Esophagus muscularis mucosa (tissue), 4 donors: ENCODE measurements at regions not wholly inside any gene's neighbourhood (a gene's known extent, or its start where the extent isn't known, plus 50 kb on each side); places are given as distances from the start of the nearest gene placed in this dataset.

ENCODE experiments used
- DNase-seq: peaks from one replicate; pipeline ENCODE4 v3.0.0-alpha.2; 2017; ENCODE audit errors: extremely low spot score
- H3K27ac ChIP-seq, 4 donors: fragments of 200-600 bp; sonication (generic); replicated peaks in 1 of 4; 1 replicate in 3 of 4; 2 replicates in 1 of 4; pipeline ENCODE4 v1.5.1; 2016 to 2019; ENCODE audit warnings: mild to moderate bottlenecking in 1 of 4
- H3K27me3 ChIP-seq, 4 donors: fragments of 200-600 bp; sonication (generic); one replicate each; pipeline versions ENCODE4 v1.5.1 to v1.6.0; 2016 to 2019
- H3K36me3 ChIP-seq, 4 donors: fragments of 200-600 bp; sonication (generic); one replicate each; pipeline ENCODE4 v1.5.1; 2016 to 2019
- H3K4me1 ChIP-seq, 4 donors: fragments of 200-600 bp; sonication (generic); one replicate each; pipeline ENCODE4 v1.5.1; 2016 to 2019
- H3K4me3 ChIP-seq, 4 donors: fragments of 200-600 bp; sonication (generic); 1 replicate in 2 of 4; 2 replicates in 2 of 4; pipeline ENCODE4 v1.5.1; 2016 to 2019; ENCODE audit warnings: mild to moderate bottlenecking in 4 of 4, moderate library complexity in 1 of 4
- H3K9me3 ChIP-seq, 4 donors: fragments of 200-600 bp; sonication (generic); 1 replicate in 3 of 4; 2 replicates in 1 of 4; pipeline ENCODE4 v1.5.1; 2016 to 2019
- EP300 ChIP-seq: sonication (generic); formaldehyde crosslinking; IDR thresholded peaks from one replicate; pipeline ENCODE4 v1.6.1; 2017; ENCODE audit warnings: antibody characterized with exemption
- POLR2A ChIP-seq: fragments of 450-650 bp; IDR thresholded peaks from one replicate; pipeline ENCODE4 v1.6.1; 2017; ENCODE audit warnings: antibody characterized with exemption, moderate library complexity, mild to moderate bottlenecking, low read depth
- POLR2AphosphoS5 ChIP-seq, 2 donors: sonication (generic); formaldehyde crosslinking; IDR thresholded peaks; one replicate each; pipeline ENCODE4 v1.6.1; 2017; ENCODE audit warnings: antibody characterized with exemption in 2 of 2
- WGBS: methylation state at CpG from one replicate; pipeline ENCODE4 v1.1.5; 2018; 5-methylcytosine and 5-hydroxymethylcytosine counted together
- intact Hi-C: fragments of 100-400 bp; cut with DNase I; formaldehyde crosslinking; loops from one replicate; pipeline ENCODE4 v1.15.1; 2023
- TF ChIP-seq, protein P1 (sequence below), 3 experiments: fragments of 200-600 bp in 2 of 3; fragments of 450-650 bp in 1 of 3; sonication (generic) in 2 of 3; IDR thresholded peaks; one replicate each; pipeline ENCODE4 v1.5.1; 2017 to 2019; ENCODE audit warnings: antibody characterized with exemption in 3 of 3, mild to moderate bottlenecking in 2 of 3, moderate library complexity in 1 of 3

DNA sequence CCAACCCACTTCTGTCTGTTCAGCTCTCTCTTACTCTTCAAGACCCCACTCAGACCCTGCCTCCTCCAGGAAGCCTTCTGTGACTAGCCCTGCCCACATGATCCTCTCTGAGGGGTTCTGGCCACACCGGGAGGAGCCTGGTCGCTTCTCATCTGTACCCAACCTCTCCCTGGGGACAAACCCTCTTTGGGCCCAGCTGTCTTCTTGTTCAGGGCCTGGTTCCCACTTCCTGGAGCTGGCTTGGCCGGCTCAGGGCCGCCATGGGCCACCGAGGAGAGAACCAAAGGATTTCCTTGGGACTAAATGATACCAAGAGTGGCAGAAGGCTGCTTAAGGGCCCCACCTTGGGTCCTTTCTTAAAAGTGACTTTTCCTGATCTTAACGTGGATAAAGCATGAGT is 124.7 kb upstream of the ZBTB40 start:
- intact Hi-C loops: no loop called here
- no peak for DNase-seq

DNA sequence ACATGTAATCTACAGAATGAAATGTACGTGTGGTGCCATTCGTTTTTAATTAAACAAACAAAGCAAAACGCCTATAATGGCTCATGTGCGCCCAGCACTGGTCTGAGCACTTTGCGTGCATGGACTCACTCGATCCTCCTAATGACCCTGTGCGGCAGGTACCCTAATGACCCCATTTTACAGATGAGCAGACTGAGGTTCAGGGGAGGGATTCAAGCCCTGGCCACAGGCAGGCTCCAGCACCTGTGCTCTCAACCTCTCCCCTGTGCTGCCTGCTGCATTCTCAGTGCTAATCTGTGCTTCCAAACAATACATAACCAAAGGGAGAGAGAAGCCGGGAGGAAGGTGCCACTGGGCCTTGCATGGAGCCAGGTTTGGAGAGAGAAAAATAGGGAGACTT is 124.2 kb upstream of the ZBTB40 start:
- TF ChIP-seq EP300 (no peak), POLR2AphosphoS5 (IDR thresholded peaks at IDR 0.05) (no peak), POLR2A (no peak)
- TF ChIP-seq, protein P1, sequence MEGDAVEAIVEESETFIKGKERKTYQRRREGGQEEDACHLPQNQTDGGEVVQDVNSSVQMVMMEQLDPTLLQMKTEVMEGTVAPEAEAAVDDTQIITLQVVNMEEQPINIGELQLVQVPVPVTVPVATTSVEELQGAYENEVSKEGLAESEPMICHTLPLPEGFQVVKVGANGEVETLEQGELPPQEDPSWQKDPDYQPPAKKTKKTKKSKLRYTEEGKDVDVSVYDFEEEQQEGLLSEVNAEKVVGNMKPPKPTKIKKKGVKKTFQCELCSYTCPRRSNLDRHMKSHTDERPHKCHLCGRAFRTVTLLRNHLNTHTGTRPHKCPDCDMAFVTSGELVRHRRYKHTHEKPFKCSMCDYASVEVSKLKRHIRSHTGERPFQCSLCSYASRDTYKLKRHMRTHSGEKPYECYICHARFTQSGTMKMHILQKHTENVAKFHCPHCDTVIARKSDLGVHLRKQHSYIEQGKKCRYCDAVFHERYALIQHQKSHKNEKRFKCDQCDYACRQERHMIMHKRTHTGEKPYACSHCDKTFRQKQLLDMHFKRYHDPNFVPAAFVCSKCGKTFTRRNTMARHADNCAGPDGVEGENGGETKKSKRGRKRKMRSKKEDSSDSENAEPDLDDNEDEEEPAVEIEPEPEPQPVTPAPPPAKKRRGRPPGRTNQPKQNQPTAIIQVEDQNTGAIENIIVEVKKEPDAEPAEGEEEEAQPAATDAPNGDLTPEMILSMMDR (IDR thresholded peaks at IDR 0.05): no peak
- WGBS: 92% methylated on average over 8 of the region's 8 CpGs
- intact Hi-C loops: no loop called here

More for the DNA sequence above, 124.7 kb upstream of the ZBTB40 start:
- Histone ChIP-seq H3K27ac (no peak overlapping the region), H3K4me1 (no peaks in the 10 kb centered on the region), H3K9me3 (peaks cover 0 to 4% (median 0%) of the 10 kb centered on the region in 4 donors), H3K4me3 (no peak overlapping the region), H3K36me3 (no peaks in the 10 kb centered on the region), H3K27me3 (peaks cover 0 to 28% (median 0%) of the 10 kb centered on the region in 4 donors)
- WGBS: 93% methylated on average over 6 of the region's 6 CpGs
- TF ChIP-seq POLR2AphosphoS5 (IDR thresholded peaks at IDR 0.05) (no peak), EP300 (no peak), POLR2A (no peak)
- TF ChIP-seq, protein P1 (IDR thresholded peaks at IDR 0.05): no peak

DNA sequence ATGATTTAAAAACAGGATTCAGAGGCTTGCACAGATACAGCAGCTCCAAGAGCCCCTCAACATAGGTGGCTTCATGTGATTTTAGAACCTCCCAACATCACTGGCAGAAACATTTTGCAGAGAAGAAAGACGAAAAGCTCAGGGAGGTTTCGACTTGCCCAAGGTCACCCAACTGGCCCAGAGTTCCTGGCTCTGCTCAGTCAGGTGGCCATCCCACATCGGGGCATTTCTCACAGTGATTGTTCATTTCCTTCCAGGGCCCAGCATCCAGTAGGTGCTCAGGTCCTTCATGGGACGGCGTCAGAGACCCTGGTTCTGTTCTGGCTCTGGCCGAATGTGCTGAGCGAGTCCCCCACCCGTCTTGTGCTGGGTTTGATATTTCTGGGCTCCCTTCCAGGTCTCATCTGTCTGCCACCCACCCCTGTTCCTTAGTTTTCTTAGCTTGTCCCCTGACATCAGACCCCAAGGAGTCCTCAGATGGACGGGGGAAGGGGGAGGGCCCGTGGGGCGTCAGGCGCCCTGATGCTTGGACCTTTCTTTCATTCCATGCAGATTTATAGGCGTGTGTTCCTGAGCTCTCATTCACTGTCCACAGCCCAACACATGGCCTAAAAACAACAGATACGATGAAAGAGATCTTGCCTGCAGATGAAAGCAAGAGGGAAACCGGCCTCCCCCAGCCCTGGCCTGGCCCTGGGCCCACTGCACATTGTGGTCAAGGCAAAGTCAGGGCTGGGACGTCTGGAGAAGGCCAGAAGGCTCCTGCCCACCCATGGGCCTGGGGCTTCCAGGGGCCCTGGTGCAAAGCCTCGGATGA is 123.1 kb upstream of the ZBTB40 start:
- TF ChIP-seq, protein P1 (IDR thresholded peaks at IDR 0.05): no peak
- TF ChIP-seq POLR2A (no peak), POLR2AphosphoS5 (IDR thresholded peaks at IDR 0.05) (no peak), EP300 (no peak)
- Histone ChIP-seq H3K27ac (no peak overlapping the region), H3K27me3 (peaks cover 0 to 34% (median 0%) of the 10 kb centered on the region in 4 donors), H3K4me1 (no peaks in the 10 kb centered on the region), H3K9me3 (no peaks in the 10 kb centered on the region), H3K4me3 (no peak overlapping the region), H3K36me3 (no peaks in the 10 kb centered on the region)
- no peak for DNase-seq
- intact Hi-C loops: no loop called here
- WGBS: 63% methylated on average over 14 of the region's 17 CpGs

More for the DNA sequence above, 124.2 kb upstream of the ZBTB40 start:
- Histone ChIP-seq H3K27me3 (peaks cover 0 to 29% (median 0%) of the 10 kb centered on the region in 4 donors), H3K4me3 (no peak overlapping the region), H3K27ac (no peak overlapping the region), H3K9me3 (no peaks in the 10 kb centered on the region), H3K4me1 (no peaks in the 10 kb centered on the region), H3K36me3 (no peaks in the 10 kb centered on the region)
- no peak for DNase-seq

DNA sequence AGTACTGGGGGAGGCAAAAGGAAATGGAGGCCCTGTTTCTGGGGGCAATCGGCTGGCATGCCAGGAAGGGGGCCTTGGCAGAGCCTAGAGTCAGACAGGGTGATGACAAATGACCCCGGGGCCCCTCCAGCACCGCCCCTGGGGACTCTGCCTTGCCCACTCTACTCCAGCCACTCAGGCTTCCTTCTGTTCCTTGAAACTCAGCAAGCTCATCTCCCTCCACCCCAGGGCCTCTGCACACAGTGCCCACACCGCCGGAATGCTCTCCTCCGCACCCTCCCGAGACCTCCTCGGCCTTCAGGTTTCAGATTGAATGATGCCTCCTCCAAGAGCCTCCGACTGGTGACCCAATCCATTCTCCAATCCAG is 122.5 kb upstream of the ZBTB40 start:
- H3K27ac ChIP-seq: no peak overlapping the region
- DNase-seq: no peak
- H3K36me3 ChIP-seq: no peaks in the 10 kb centered on the region
- H3K27me3 ChIP-seq: peaks cover 0 to 34% (median 0%) of the 10 kb centered on the region in 4 donors
- intact Hi-C loops: no loop called here
- no peaks in the 10 kb centered on the region for H3K4me1 ChIP-seq
- H3K4me3 ChIP-seq: no peak overlapping the region
- WGBS: 76% methylated on average over 7 of the region's 9 CpGs
- no peaks in the 10 kb centered on the region for H3K9me3 ChIP-seq
- TF ChIP-seq POLR2A (no peak), EP300 (no peak), POLR2AphosphoS5 (IDR thresholded peaks at IDR 0.05) (no peak)
- TF ChIP-seq, protein P1 (IDR thresholded peaks at IDR 0.05): no peak
